ENCODE measurements at regions not wholly inside any gene's neighbourhood (a gene's known extent, or its start where the extent isn't known, plus 50 kb on each side); places are given as distances from the start of the nearest gene placed in this dataset.
"Not testable (repeated sequence)": the region's sequence is repeated elsewhere in the genome, so short reads cannot be mapped to it uniquely, and the experiment has no call there.

GRCh38 chr14:99035712-99036610 lies 236.0 kb downstream of the BCL11B start:
- DNase-seq (ENCODE audit: low read depth): no peak
- no peak for TF ChIP-seq CTCF (conservative IDR thresholded peaks at IDR 0.05; ENCODE audit: low read depth, low read length)
- H3K4me3 ChIP-seq (ENCODE audit: low read depth, low read length): peak overlapping the region; percentile 19

- no peak overlapping the region for H3K4me3 ChIP-seq (ENCODE audit: low read depth, low read length)
- TF ChIP-seq CTCF (conservative IDR thresholded peaks at IDR 0.05; ENCODE audit: low read depth, low read length): no peak
- DNase-seq (ENCODE audit: low read depth): no peak
These were observed 235.2 kb downstream of the BCL11B start for GRCh38 chr14:99036611-99037293.

- DNase-seq (ENCODE audit: low read depth): not testable (repeated sequence)
These were observed 234.7 kb downstream of the BCL11B start for GRCh38 chr14:99037326-99037725.

GRCh38 chr14:99037777-99038430 lies 234.1 kb downstream of the BCL11B start:
- TF ChIP-seq CTCF (conservative IDR thresholded peaks at IDR 0.05; ENCODE audit: low read depth, low read length): no peak
- no peak for DNase-seq (ENCODE audit: low read depth)
- H3K4me3 ChIP-seq (ENCODE audit: low read depth, low read length): no peak overlapping the region

More at GRCh38 chr14:99037326-99037725, 234.7 kb downstream of the BCL11B start:
- H3K4me3 ChIP-seq (ENCODE audit: low read depth, low read length): not testable (repeated sequence)

GRCh38 chr14:99038431-99038820 lies 233.6 kb downstream of the BCL11B start:
- TF ChIP-seq CTCF (conservative IDR thresholded peaks at IDR 0.05; ENCODE audit: low read depth, low read length): no peak
- H3K4me3 ChIP-seq (ENCODE audit: low read depth, low read length): no peak overlapping the region
- no peak for DNase-seq (ENCODE audit: low read depth)

- DNase-seq (ENCODE audit: low read depth): no peak
- no peak for TF ChIP-seq CTCF (conservative IDR thresholded peaks at IDR 0.05; ENCODE audit: low read depth, low read length)
- no peak overlapping the region for H3K4me3 ChIP-seq (ENCODE audit: low read depth, low read length)
These were observed 232.5 kb downstream of the BCL11B start for GRCh38 chr14:99039331-99040041.

- no peak for DNase-seq (ENCODE audit: low read depth)
- TF ChIP-seq CTCF (conservative IDR thresholded peaks at IDR 0.05; ENCODE audit: low read depth, low read length): no peak
- H3K4me3 ChIP-seq (ENCODE audit: low read depth, low read length): no peak overlapping the region
These were observed 231.9 kb downstream of the BCL11B start for GRCh38 chr14:99040052-99040451.

Measured in epithelial cell of proximal tubule (primary cell).